ENCODE measurements at regions not wholly inside any gene's neighbourhood (a gene's known extent, or its start where the extent isn't known, plus 50 kb on each side); places are given as distances from the start of the nearest gene placed in this dataset.

GRCh38 chr10:58989486-58990039 is 186.9 kb upstream of the PHYHIPL start (continued):
- no peak for TF ChIP-seq CEBPZ (IDR thresholded peaks at IDR 0.05; ENCODE audit: low read depth, low read length)
- TF ChIP-seq LARP7 (IDR thresholded peaks at IDR 0.05) = no peak
- no peak for TF ChIP-seq RAD51 (IDR thresholded peaks at IDR 0.05)
- no peak for TF ChIP-seq ZNF384 (IDR thresholded peaks at IDR 0.05; ENCODE audit: borderline replicate concordance, low read depth, low read length)
- no peak for TF ChIP-seq ZZZ3 (IDR thresholded peaks at IDR 0.05; ENCODE audit: control insufficient read depth, insufficient read length, low read depth)
- TF ChIP-seq PKNOX1 (IDR thresholded peaks at IDR 0.05) = no peak
- no peak for TF ChIP-seq CUX1 (IDR thresholded peaks at IDR 0.05; ENCODE audit: insufficient replicate concordance, low read depth, low read length)
- TF ChIP-seq, protein P1, sequence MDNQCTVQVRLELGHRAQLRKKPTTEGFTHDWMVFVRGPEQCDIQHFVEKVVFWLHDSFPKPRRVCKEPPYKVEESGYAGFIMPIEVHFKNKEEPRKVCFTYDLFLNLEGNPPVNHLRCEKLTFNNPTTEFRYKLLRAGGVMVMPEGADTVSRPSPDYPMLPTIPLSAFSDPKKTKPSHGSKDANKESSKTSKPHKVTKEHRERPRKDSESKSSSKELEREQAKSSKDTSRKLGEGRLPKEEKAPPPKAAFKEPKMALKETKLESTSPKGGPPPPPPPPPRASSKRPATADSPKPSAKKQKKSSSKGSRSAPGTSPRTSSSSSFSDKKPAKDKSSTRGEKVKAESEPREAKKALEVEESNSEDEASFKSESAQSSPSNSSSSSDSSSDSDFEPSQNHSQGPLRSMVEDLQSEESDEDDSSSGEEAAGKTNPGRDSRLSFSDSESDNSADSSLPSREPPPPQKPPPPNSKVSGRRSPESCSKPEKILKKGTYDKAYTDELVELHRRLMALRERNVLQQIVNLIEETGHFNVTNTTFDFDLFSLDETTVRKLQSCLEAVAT (IDR thresholded peaks at IDR 0.05) = no peak
- TF ChIP-seq PAX5 (IDR thresholded peaks at IDR 0.05; ENCODE audit: borderline replicate concordance, low read depth, low read length) = no peak
- no peak for TF ChIP-seq RELB (IDR thresholded peaks at IDR 0.05; ENCODE audit: low read depth)
- no peak for TF ChIP-seq NFYB (IDR thresholded peaks at IDR 0.05; ENCODE audit: insufficient read depth, low read depth, low read length)
- TF ChIP-seq STAT3 (IDR thresholded peaks at IDR 0.05; ENCODE audit: low read depth, low read length) = no peak
- no peak for TF ChIP-seq NFYA (IDR thresholded peaks at IDR 0.05; ENCODE audit: borderline replicate concordance, low read depth, low read length)
- no peak for TF ChIP-seq SREBF2 (IDR thresholded peaks at IDR 0.05; ENCODE audit: low read length)

Data from GM12878 (cell line).